MM.1S (cell line): ENCODE measurements at regions not wholly inside any gene's neighbourhood (a gene's known extent, or its start where the extent isn't known, plus 50 kb on each side); places are given as distances from the start of the nearest gene placed in this dataset.

Experiments
- CTCF ChIP-seq: fragments of 300-600 bp; sonication (generic); IDR thresholded peaks from 2 replicates; pipeline ENCODE4 v1.5.1; 2016; ENCODE audit warnings: antibody characterized with exemption, low read length, mixed read lengths
- EZH2phosphoT487 ChIP-seq: fragments of 300-600 bp; sonication (generic); IDR thresholded peaks from 2 replicates; pipeline ENCODE4 v1.6.1; 2018; ENCODE audit warnings: antibody characterized with exemption, low read length

GRCh38 chr6:49233483-49233882 is 229.6 kb downstream of the MMUT start:
- no peak for TF ChIP-seq CTCF
- no peak for TF ChIP-seq EZH2phosphoT487
